GM19328 (cell line): ENCODE measurements at regions not wholly inside any gene's neighbourhood (a gene's known extent, or its start where the extent isn't known, plus 50 kb on each side); places are given as distances from the start of the nearest gene placed in this dataset.

Experiments used
- ATAC-seq: cut with Tn5 transposase; IDR thresholded peaks from one replicate; pipeline ENCODE4 v1.9.1; 2021; ENCODE audit warnings: mild to moderate bottlenecking, moderate library complexity; ENCODE audit not compliant: unreplicated experiment

DNA sequence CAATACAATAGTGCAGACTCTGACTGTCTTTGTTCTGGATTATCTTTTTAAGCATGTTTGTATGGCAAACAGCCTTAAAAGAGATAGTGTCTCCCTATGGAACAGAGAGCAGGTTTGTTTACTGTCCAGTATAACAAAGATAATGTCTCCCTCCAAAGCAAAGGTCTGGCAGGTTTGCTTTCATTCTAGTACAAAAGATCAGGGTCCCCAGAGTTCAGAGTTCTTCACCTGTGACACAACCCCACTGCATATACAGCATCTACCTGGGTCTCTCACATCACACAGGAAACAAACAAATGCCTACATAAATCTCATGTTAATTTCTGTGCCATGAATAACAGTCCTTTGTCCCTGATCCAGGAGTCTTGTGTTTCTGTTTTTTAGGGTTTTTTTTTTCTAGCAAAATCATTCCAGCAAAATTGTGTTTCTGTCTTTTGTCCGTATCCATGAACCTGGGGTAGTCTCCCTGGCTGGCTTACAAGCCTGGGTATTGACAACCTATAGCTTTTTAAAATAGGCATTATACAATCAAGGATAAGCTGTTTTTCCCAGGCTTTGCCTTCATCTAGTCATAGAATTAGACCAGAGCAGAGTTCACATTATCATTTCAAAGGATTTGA lies 89.4 kb upstream of the PTBP2 start:
- no peak for ATAC-seq

DNA sequence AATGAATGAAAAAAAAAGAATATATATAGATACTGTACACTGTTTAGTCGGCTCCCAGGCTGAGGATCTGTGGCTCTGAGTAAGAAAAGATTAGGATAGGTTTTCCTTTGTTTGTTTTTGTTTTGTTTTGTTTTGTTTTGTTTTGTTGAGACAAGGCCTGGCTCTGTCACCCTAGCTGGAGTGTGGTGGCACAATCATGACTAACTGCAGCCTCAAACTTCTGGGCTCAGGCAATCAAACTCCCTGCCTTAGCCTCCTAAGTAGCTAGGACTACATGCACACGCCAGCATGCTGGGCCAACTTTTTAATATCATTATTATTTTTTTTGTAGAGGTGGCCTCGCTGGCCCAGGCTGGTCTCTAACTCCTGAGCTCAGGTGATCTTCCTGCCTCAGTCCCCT lies 87.9 kb upstream of the PTBP2 start:
- no peak for ATAC-seq

GRCh38 chr1:96634883-96635282 lies 86.7 kb upstream of the PTBP2 start:
- no peak for ATAC-seq

DNA sequence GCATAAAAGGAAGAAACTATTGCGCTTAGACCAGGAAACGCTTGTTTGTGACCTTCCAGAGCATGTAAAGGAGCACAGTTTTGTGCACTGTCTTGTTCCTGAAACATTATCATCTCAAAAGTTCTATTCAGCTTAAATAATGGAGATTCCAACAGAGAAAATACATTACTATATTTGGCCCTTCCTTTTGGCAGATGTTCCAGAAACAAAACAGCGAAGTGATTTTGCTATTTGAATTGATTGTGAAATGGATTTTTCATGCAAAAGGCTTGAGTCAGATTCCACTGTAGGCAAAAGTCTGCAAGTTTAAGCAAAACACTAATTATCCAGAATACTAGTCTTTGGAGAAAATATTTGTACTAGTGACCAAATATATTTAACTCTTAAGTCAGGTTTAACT lies 80.3 kb upstream of the PTBP2 start:
- no peak for ATAC-seq

- ATAC-seq, result no peak
Measured at GRCh38 chr1:96643519-96643918, 78.1 kb upstream of the PTBP2 start.

GRCh38 chr1:96649301-96649700 lies 72.3 kb upstream of the PTBP2 start:
- no peak for ATAC-seq

DNA sequence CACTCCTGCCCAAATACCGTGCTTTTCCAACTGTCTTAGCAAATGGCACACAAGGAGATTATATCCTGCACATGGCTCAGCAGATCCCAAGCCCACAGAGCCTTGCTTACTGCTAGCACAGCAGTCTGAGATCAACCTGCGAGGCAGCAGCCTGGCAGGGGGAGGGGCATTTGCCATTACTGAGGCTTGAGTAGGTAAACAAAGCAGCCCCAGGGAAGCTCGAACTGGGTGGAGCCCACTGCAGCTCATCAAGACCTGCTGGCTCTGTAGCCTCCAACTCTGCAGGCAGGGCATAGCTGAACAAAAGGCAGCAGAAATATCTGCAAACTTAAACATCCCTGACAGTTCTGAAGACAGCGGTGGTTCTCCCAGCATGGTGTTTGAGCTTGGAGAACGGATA lies 70.1 kb upstream of the PTBP2 start:
- no peak for ATAC-seq

GRCh38 chr1:96660051-96660450 lies 61.5 kb upstream of the PTBP2 start:
- ATAC-seq, result no peak

GRCh38 chr1:96660503-96660902 lies 61.1 kb upstream of the PTBP2 start:
- ATAC-seq, result no peak
